ENCODE measurements at regions not wholly inside any gene's neighbourhood (a gene's known extent, or its start where the extent isn't known, plus 50 kb on each side); places are given as distances from the start of the nearest gene placed in this dataset.

DNA sequence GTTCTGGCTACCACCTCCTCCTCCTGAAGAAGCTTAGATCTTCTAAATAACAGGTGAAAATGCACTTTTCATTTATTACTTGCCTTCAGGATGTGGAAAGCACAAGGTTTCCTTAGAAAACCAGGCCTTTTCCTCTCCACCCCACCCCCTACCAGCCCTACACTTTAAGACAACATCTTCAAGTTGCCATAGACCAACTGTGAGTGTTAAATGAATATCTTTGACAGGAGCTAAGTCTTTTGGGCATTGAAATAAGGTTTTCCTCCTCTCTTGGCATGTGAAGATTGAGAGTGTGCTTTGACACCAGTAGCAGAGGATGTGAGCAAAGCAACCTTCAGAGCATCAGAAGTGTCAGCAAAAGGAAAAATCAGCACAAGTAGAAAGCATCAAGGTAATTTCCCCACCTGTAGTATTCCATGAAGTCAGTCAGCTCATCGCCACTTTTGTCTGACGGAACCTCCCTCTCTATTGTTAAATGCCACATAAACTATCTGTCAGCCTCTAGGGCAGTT lies 532.3 kb upstream of the MMS22L start:
- TF ChIP-seq EZH2 (IDR thresholded peaks at IDR 0.05; ENCODE audit: borderline replicate concordance, control insufficient read depth, low read depth, low read length) (no peak), NR2C2 (IDR thresholded peaks at IDR 0.05; ENCODE audit: borderline replicate concordance, control insufficient read depth, insufficient read length, low read depth) (no peak), KDM1A (IDR thresholded peaks at IDR 0.05; ENCODE audit: borderline replicate concordance) (no peak)

Measured in GM12878 (cell line).